Omental fat pad (tissue), 3 donors: ENCODE measurements at regions not wholly inside any gene's neighbourhood (a gene's known extent, or its start where the extent isn't known, plus 50 kb on each side); places are given as distances from the start of the nearest gene placed in this dataset.

Source experiments
- ATAC-seq: fragments of 150-250 bp; one replicate; pipeline ENCODE4 v1.9.1; 2016; ENCODE audit warnings: mild to moderate bottlenecking, moderate library complexity; ENCODE audit not compliant: low FRiP score
- DNase-seq: peaks from one replicate; pipeline ENCODE4 v3.0.0-alpha.2; 2019; ENCODE audit warnings: low spot score
- TF ChIP-seq, protein P1 (sequence below), 3 donors: fragments of 450-650 bp; IDR thresholded peaks; one replicate each; pipeline ENCODE4 v1.5.1; 2016 to 2017; ENCODE audit warnings: antibody characterized with exemption in 3 of 3, mild to moderate bottlenecking in 3 of 3, moderate library complexity in 2 of 3

DNA sequence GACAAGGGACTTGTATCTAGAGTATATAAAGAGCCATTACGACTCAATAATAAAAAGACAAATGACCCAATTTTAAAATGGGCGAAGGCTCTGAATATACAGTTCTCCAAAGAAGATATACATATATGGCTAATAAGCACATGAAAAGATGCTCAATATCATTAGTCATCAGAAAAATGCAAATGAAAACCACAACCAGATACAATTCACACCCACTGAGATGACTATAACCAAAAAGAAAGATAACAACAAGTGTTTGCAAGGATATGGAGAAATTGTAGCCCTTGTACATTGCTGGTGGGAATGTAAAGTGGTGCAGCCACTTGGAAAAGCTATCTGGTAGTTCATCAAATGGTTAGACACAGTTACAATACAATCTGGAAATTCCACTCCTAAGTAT lies 96.3 kb downstream of the TRIM29 start:
- DNase-seq (no peak), ATAC-seq (no peak)
- TF ChIP-seq, protein P1, sequence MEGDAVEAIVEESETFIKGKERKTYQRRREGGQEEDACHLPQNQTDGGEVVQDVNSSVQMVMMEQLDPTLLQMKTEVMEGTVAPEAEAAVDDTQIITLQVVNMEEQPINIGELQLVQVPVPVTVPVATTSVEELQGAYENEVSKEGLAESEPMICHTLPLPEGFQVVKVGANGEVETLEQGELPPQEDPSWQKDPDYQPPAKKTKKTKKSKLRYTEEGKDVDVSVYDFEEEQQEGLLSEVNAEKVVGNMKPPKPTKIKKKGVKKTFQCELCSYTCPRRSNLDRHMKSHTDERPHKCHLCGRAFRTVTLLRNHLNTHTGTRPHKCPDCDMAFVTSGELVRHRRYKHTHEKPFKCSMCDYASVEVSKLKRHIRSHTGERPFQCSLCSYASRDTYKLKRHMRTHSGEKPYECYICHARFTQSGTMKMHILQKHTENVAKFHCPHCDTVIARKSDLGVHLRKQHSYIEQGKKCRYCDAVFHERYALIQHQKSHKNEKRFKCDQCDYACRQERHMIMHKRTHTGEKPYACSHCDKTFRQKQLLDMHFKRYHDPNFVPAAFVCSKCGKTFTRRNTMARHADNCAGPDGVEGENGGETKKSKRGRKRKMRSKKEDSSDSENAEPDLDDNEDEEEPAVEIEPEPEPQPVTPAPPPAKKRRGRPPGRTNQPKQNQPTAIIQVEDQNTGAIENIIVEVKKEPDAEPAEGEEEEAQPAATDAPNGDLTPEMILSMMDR (IDR thresholded peaks at IDR 0.05), result no peak

DNA sequence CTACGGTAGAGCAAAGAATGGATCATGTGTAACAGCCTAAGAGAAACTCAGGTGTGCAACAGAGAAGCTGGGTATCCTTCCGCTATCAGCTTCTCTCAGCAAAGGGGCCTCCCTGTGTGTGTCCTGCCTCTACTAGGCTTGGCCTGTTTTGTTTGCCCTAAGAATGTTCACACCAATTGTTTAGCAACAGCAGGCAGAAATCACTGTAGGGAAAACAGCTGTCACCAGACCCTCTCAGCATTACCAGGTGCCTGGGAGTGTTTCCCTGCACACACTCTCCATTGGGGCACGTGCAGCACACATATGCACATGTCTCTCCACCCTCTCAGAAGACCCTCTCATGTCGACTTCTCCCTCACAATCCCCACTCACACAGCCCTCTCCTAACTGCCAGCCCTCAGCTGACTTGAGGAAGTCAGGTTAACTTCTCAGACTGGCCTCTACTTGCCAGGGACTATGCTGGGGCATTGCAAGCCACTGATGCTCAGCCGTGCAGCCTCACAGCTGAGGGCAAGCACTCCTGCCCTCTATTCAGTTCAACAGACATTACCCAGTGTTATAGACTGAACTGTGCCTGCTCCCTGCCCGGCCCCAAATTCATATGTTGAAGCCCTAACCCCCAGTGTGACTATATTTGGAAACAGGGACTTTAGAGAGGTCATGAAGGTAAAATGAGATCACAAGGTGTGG lies 97.6 kb downstream of the TRIM29 start:
- ATAC-seq (no peak), DNase-seq (no peak)
- TF ChIP-seq, protein P1 (IDR thresholded peaks at IDR 0.05), result no peak

DNA sequence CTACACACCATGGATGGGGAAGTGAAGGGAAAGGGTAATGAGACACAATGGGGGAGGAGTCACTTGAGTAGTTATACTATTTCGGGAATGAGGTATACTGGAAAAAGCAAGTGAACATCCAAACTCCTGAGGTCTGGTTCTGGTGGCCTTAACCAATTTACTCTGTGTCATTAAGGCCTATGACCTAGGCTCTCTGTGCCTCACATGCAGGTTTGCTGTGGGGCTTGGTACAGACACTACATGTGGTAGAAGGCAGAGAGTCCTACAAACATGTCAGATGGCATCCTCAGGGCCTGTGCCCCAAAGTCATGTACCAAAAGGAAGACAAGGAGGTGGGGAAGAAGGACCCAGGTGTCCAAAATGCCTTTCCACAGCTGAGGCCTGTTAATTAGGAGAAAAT lies 98.9 kb downstream of the TRIM29 start:
- ATAC-seq (no peak), DNase-seq (no peak)
- TF ChIP-seq, protein P1 (IDR thresholded peaks at IDR 0.05), result no peak

DNA sequence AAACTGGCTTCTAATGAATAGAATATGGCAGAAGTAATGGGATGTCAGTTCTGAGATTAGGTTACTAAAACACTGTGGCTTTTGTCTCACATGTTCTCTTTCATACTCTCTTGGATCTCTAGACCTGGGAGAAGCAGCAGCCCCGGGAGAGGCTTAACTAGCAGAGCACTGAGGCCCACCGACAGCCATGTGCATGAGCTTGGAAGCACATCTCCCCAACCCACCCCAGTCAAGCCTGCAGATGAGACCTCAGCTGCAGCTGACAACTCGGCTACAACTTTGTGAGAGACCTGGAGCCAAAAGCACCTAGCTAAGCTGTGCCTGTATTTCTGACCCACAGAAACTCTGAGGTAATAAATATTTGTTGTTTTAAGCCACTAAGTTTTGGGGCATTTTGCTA lies 100.8 kb downstream of the TRIM29 start:
- TF ChIP-seq, protein P1 (IDR thresholded peaks at IDR 0.05), result no peak
- no peak for ATAC-seq
- no peak for DNase-seq

DNA sequence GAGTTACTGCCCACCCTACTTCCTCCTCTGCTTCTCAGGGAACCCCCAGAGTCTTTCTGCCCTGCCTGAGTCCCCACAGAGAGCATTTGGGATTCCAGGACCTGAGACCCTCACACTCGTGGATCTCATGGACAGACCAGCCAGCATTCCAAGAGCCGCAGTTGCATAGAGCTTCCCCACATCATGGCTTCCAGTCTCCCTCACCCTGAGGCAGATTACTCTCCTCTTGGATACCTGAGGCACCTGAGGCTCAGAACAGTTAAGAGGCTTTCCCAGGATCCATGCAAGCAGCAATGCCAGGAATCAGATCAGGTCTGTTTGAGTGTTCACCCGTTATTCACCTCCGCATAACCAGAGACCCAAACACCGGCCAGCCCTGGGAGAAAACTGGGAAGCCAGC lies 102.2 kb downstream of the TRIM29 start:
- no peak for ATAC-seq
- TF ChIP-seq, protein P1 (IDR thresholded peaks at IDR 0.05), result no peak
- no peak for DNase-seq

DNA sequence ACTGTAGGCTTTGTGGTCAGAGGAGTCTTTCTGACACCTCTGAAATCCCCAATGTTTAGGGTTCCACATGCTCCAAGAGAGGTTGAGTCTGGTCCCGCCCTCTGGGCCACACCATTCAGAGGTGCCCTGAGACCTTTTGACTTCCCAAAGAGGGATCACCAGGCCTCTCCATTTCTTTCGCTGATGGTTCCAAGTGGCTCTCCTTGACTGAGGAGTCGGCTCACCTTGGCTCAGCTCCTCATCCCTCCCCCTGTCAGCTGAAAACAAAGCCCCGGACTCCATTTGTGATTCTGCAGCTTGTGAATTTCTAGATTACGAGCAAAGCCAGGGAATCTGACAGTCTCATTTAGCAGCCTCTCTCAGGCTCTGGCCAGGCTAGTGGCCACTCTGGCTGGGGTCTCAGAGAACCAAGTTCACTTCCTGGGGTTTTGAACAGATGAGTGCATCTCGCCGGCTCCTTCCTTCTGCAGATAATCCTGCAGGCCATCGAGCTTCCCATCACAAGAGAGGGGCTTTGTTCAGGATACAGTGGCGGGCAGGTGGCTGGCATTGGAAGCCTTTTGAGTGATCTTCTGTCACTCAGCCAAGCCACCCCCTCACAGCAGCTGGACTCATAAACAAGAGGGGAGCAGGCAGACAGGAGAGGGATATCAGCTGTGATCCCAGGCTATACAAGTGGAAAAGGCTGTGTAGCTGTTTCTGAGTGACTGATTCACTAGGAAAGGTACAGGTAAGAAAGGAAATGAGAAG lies 102.9 kb downstream of the TRIM29 start:
- TF ChIP-seq, protein P1 (IDR thresholded peaks at IDR 0.05), result no peak
- ATAC-seq (no peak), DNase-seq (no peak)
